Left ventricle myocardium inferior (tissue), 1 donor: ENCODE measurements at regions not wholly inside any gene's neighbourhood (a gene's known extent, or its start where the extent isn't known, plus 50 kb on each side); places are given as distances from the start of the nearest gene placed in this dataset.

Experiments
- DNase-seq: peaks from one replicate; pipeline ENCODE4 v3.0.0-alpha.2; 2020
- H3K27ac ChIP-seq: fragments of 200-600 bp; replicated peaks from 2 replicates; pipeline ENCODE4 v1.8.0; 2021
- H3K27me3 ChIP-seq: fragments of 200-600 bp; 2 replicates; pipeline ENCODE4 v1.8.0; 2021; ENCODE audit warnings: low read depth
- H3K36me3 ChIP-seq: fragments of 200-600 bp; 2 replicates; pipeline ENCODE4 v1.8.0; 2021
- H3K4me1 ChIP-seq: fragments of 200-600 bp; 2 replicates; pipeline ENCODE4 v1.8.0; 2021
- H3K4me3 ChIP-seq: fragments of 200-600 bp; 2 replicates; pipeline ENCODE4 v1.8.0; 2021; ENCODE audit warnings: mild to moderate bottlenecking, moderate library complexity
- H3K9me3 ChIP-seq: fragments of 200-600 bp; replicated peaks from 2 replicates; pipeline ENCODE4 v1.8.0; 2021
- intact Hi-C: fragments of 100-400 bp; cut with micrococcal nuclease; formaldehyde crosslinking; loops from one replicate; pipeline ENCODE4 v1.11.0; 2022
- TF ChIP-seq, protein P1 (sequence below): fragments of 200-600 bp; IDR thresholded peaks from 2 replicates; pipeline ENCODE4 v1.8.0; 2021; ENCODE audit warnings: antibody characterized with exemption, mild to moderate bottlenecking, borderline replicate concordance
- donor health status: DM: no; HTN: yes; CAD: no; lungs with severe emphysema.

DNA sequence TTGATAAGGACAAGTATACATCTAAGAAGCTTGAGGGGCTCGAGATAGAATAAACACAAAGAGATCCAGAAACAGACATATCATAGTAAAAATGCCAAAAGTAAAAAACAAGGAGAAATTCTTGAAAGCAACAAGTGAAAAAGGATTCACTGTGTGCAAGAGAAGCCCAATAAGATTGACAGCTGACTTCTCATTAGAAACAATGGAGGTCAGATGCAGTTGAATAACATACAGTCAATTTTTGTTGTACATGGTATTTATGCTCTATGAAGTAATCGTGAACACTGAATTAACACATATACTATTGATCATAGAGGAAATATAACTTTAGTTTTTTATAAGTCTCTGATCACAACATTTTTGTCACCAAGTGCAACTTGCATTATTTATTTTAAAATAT, 982.8 kb upstream of the SORCS1 start:
- no peaks in the 10 kb centered on the region for H3K36me3 ChIP-seq
- no peak overlapping the region for H3K4me3 ChIP-seq
- no peak for DNase-seq
- no peaks in the 10 kb centered on the region for H3K27me3 ChIP-seq
- H3K9me3 ChIP-seq: peaks cover 31% of the 10 kb centered on the region
- intact Hi-C loops: no loop called here
- no peaks in the 10 kb centered on the region for H3K4me1 ChIP-seq
- TF ChIP-seq, protein P1, sequence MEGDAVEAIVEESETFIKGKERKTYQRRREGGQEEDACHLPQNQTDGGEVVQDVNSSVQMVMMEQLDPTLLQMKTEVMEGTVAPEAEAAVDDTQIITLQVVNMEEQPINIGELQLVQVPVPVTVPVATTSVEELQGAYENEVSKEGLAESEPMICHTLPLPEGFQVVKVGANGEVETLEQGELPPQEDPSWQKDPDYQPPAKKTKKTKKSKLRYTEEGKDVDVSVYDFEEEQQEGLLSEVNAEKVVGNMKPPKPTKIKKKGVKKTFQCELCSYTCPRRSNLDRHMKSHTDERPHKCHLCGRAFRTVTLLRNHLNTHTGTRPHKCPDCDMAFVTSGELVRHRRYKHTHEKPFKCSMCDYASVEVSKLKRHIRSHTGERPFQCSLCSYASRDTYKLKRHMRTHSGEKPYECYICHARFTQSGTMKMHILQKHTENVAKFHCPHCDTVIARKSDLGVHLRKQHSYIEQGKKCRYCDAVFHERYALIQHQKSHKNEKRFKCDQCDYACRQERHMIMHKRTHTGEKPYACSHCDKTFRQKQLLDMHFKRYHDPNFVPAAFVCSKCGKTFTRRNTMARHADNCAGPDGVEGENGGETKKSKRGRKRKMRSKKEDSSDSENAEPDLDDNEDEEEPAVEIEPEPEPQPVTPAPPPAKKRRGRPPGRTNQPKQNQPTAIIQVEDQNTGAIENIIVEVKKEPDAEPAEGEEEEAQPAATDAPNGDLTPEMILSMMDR: no peak
- H3K27ac ChIP-seq: no peak overlapping the region

DNA sequence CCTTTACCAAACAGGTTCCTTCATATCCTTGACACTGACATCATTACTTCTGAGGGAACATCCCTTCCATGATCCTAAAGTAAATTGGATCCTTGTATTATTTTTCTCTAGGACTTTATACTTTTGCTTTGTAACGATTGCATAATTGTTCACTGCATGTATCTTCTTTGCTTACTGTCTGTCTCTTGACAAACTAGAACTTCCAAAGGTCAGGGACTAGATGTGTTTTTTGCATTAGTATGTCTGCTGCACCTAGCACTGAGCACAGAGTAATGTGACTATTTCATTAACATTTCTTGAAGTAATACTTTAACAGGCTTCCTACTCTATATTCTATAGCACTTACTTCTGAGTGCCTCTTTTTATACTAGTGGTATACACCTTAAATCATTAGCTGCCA, 976.6 kb upstream of the SORCS1 start:
- peaks cover 11% of the 10 kb centered on the region for H3K9me3 ChIP-seq
- H3K4me1 ChIP-seq: no peaks in the 10 kb centered on the region
- H3K27ac ChIP-seq: no peak overlapping the region
- no peaks in the 10 kb centered on the region for H3K36me3 ChIP-seq
- H3K27me3 ChIP-seq: no peaks in the 10 kb centered on the region
- H3K4me3 ChIP-seq: no peak overlapping the region
- intact Hi-C loops: no loop called here
- TF ChIP-seq, protein P1: no peak
- no peak for DNase-seq

DNA sequence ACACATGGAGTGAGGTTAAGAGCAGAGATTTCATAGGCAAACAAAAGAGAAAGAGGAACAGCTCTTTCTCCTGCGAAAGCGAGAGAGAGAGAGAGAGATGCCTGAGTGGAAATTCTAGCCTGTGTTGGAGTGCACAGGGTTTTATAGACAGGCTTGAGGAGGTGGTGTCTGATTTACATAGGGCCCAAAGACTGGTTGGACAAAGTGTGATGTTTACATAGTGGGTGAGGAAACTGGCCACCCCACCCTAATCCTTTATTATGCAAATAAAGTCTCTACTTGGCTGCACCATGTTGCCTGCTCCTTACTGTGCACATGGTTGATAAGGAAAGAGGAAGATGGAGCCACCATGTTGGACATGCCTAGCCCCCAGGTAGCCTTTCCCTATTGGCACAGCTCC, 967.8 kb upstream of the SORCS1 start:
- no peak for DNase-seq
- Histone ChIP-seq H3K4me1 (no peaks in the 10 kb centered on the region), H3K9me3 (no peaks in the 10 kb centered on the region), H3K27me3 (no peaks in the 10 kb centered on the region), H3K27ac (no peak overlapping the region), H3K4me3 (no peak overlapping the region), H3K36me3 (no peaks in the 10 kb centered on the region)
- TF ChIP-seq, protein P1: no peak
- intact Hi-C loops: no loop called here

DNA sequence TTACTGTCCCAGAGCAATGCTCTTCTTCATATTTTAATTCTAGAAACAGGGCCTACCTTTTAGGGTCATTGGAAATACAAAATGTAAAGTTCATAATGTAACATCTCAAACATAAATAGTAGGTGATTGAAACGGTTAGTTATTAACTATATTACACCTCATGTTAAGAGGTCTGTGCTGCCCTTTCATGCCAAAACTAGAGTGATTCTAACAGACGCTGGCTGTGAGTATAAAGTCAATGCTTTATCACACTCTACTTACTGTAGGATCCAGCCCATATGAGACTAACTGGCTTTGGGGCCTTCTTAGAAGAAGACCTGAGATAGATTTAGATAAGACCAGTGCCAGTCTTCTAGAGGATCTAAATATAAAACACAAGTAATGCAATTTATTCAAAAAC, 966.1 kb upstream of the SORCS1 start:
- TF ChIP-seq, protein P1: no peak
- Histone ChIP-seq H3K27ac (no peak overlapping the region), H3K36me3 (no peaks in the 10 kb centered on the region), H3K27me3 (no peaks in the 10 kb centered on the region), H3K4me1 (no peaks in the 10 kb centered on the region), H3K4me3 (no peak overlapping the region), H3K9me3 (no peaks in the 10 kb centered on the region)
- intact Hi-C loops: no loop called here
- DNase-seq: no peak

DNA sequence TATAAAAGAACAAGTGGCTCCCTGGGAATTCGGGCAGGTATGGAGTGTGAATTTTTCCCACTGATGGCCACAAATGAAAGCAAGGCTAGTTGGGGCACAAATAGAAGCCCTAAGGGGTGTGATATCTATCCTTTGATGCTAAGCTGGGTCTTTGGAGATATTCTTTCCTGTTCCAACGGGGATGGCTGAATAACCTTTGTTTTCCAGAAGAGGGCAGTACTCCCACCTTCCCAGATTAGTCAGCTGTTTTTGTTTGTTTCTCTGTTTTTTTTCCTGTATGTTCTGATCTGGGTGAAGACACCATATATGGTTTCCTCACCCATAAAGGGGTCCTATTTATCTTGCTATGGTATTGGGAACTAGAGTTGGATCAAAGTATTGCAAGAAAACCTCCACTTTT, 947.7 kb upstream of the SORCS1 start:
- H3K4me3 ChIP-seq: no peak overlapping the region
- H3K27ac ChIP-seq: no peak overlapping the region
- H3K27me3 ChIP-seq: no peaks in the 10 kb centered on the region
- H3K36me3 ChIP-seq: no peaks in the 10 kb centered on the region
- no peak for DNase-seq
- no peaks in the 10 kb centered on the region for H3K4me1 ChIP-seq
- intact Hi-C loops: no loop called here
- no peaks in the 10 kb centered on the region for H3K9me3 ChIP-seq
- TF ChIP-seq, protein P1: no peak

DNA sequence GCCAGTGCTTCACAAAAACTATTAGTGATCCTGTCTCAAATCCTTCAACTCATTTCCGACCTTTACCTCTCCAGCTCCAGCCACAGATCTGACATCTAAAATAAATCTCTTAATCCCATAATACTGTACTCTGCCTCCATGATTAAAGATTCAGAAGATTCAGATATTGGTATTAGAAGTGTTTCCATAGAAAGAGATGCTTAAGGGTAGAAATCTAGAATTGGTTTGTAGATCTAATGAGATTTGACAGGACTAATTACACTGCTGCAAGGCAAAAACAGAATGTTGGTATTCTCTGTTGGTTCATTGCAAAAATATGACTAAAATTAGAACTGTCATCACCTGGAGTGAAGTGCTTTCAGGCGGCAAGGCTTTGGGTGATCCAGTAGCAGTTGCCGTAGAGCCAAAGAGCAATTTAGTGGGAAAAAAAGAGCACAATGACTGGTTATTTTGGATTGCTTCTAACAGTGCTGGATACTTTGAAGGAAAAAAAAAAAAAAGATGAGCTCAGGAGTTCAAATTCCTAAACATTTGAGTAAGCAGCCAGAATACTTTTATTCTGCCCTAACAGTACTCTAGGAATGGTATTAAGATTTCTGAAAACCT, 940.1 kb upstream of the SORCS1 start:
- H3K4me3 ChIP-seq: no peak overlapping the region
- TF ChIP-seq, protein P1: no peak
- H3K27me3 ChIP-seq: no peaks in the 10 kb centered on the region
- no peaks in the 10 kb centered on the region for H3K9me3 ChIP-seq
- no peaks in the 10 kb centered on the region for H3K4me1 ChIP-seq
- DNase-seq: no peak
- H3K36me3 ChIP-seq: no peaks in the 10 kb centered on the region
- no peak overlapping the region for H3K27ac ChIP-seq
- intact Hi-C loops: no loop called here
